HG02588 (cell line): ENCODE measurements at regions not wholly inside any gene's neighbourhood (a gene's known extent, or its start where the extent isn't known, plus 50 kb on each side); places are given as distances from the start of the nearest gene placed in this dataset.
"Not testable (repeated sequence)": the region's sequence is repeated elsewhere in the genome, so short reads cannot be mapped to it uniquely, and the experiment has no call there.

ENCODE experiments used
- ATAC-seq: cut with Tn5 transposase; IDR thresholded peaks from one replicate; pipeline ENCODE4 v1.9.1; 2021; ENCODE audit warnings: mild to moderate bottlenecking, moderate library complexity; ENCODE audit not compliant: unreplicated experiment

GRCh38 chr5:164439799-164440198, 934.4 kb downstream of the MAT2B start:
- no peak for ATAC-seq

GRCh38 chr5:164449460-164449859, 944.0 kb downstream of the MAT2B start:
- no peak for ATAC-seq

DNA sequence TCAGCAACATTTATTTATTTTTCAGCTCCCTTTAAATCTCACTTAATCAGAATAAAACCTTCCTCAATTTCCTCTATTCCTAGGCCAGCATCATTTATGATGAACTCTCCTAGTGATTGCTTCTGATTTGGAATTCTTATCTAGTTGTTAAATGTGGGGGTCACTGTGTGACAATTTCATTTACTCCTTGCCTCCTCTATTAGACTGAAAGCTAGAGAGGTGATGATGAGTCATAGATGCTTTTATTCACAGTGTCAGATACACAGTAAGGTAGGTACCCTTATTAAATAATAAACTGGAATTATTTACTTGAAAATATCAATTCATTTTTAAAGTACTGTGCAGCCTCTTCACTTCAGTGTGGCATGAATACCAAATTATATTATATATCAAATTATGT, 960.6 kb downstream of the MAT2B start:
- no peak for ATAC-seq

GRCh38 chr5:164470312-164470711, 964.9 kb downstream of the MAT2B start:
- no peak for ATAC-seq

GRCh38 chr5:164472165-164472564, 966.7 kb downstream of the MAT2B start:
- ATAC-seq: no peak

- ATAC-seq: no peak
Observed at GRCh38 chr5:164475339-164475977, 970.0 kb downstream of the MAT2B start.

DNA sequence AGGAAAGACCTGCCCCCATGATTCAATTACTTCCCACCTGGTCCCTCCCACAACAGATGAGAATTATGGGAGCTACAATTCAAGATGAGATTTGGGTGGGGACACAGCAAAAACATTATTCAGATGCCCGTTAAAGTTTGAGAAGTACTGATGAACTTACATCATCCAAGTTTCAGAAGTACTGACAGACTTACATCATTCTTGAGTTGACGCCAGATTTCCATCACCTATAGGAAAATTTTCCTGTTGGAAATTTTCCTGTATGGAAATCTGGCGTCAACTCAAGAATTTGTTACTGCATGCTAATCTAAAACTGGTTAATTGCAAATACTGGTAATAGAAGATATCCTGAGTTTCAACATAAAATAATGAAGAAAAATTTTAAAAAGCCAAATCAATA, 975.9 kb downstream of the MAT2B start:
- ATAC-seq: no peak

GRCh38 chr5:164482351-164482750, 976.9 kb downstream of the MAT2B start:
- no peak for ATAC-seq

DNA sequence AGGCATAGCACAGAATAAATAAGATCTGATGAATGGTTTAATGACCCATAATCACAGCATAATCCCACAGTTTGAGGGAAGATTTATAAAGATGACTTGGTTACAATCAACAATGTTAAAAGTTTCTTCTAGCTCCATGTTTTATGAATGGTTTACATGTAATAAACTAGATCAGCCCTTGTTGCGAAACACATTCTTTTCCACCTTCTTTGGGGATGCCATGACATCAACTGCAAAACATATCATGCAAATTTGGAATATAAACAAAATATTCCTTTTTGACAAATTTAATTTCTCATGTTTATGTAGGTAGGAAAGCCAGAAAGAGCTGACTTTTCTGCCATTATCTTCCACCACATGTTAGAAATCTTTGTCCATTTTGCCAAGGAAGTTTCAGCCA, 979.5 kb downstream of the MAT2B start:
- no peak for ATAC-seq

- no peak for ATAC-seq
Observed at GRCh38 chr5:164487939-164488338, 982.5 kb downstream of the MAT2B start.

DNA sequence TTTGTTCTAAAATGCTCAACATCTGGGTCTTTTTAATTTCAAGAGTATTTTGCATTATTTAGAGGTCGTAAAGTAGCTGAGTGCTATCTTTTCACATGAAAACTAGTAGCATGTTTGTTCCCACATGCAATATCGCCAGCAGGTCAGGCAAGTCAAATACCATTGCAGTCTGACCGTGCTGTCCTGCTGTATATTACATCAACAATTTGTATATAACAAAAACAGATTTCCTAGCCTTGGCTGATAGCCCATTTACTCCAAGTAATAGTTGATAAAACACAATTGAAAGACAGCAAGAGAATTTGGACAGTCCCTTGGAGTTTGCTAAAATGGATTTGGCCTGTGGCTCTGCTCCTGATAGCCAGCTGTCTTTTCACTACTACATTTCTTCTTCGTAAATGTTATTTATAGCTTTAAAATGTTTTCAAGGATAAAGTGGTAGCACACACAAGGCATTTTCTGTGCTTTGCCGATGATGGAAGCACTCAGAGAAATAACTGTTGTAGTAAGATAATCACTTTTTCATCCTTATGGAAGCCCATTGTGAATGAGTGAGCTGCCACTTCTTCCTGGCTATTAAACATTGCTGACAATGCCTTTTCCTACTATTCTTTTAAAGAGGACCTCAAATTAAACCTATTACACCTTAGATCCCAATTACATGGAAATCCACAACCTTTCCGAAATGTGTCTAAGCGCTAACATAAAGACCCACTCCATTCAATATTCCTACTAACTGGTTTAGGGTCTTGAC, 992.1 kb downstream of the MAT2B start:
- ATAC-seq: no peak

DNA sequence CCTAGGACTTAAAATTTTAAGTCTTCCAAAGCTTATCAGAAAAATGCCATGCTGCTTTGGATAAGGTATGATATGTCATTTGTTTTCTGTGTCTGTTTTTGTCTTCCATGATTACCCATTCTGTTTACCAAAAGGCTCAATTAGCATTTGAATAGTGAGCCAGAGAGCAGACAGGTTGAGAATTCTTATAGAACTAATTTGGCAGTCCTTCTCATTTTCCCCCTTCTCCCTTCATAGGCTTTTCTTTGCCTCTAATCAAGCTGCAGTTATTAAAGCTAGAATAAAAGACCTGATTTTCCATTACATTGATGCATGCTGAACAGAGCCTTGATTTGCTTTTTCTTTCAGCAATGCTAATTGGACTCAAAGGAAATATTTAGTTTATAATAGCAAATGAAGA, 993.0 kb downstream of the MAT2B start:
- ATAC-seq: no peak

DNA sequence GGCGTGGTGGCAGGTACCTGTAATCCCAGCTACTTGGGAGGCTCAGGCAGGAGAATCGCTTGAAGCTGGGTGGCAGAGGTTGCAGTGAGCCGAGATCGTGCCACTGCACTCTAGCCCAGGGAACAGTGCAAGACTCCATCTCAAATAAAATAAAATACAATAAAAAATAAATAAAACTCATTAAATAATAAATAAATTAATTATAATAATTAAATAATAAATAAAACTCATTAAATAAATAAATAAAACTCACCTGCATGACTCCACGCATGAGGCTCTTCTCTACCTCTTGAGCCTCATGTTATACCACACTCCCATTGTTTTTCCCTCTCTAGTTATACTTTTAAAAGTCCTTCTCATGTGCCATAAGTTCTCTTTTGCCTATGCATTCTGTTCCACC, 995.4 kb downstream of the MAT2B start:
- no peak for ATAC-seq

- no peak for ATAC-seq
Observed at GRCh38 chr5:164501344-164501743, 995.9 kb downstream of the MAT2B start.

DNA sequence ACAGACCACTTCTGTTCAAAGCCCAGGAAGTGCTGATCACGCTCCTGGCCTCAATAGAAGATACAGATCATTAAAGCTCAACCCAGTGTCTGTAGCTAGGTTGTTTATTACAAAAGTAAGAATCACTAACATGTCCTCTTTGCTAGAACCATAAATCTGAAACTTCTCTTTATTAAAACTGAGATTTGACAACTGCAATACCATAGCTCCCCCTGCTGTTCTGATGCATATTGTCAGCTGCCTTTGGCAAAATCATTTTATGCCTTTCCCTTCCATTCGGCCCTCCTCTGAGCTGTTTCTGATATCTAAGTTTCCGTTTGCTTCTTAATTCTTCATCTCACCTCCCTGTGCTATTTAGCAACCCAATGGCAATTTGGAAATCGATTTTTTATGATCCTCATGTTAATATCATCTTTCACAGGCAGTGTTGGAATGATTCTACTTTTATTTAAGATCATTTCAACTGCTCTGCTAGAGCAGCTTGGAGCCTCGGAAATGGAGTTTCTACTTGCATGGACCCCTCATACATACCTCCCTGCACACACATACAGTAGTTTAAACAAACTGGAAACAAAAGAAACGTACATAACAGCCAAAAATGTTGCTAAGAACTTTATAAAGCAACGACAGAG, 998.8 kb downstream of the MAT2B start:
- ATAC-seq: peak; percentile 63

- ATAC-seq: no peak
Observed at GRCh38 chr5:164505791-164506190, 1000.4 kb downstream of the MAT2B start.

GRCh38 chr5:164518067-164518740, 1012.8 kb downstream of the MAT2B start:
- ATAC-seq: no peak

DNA sequence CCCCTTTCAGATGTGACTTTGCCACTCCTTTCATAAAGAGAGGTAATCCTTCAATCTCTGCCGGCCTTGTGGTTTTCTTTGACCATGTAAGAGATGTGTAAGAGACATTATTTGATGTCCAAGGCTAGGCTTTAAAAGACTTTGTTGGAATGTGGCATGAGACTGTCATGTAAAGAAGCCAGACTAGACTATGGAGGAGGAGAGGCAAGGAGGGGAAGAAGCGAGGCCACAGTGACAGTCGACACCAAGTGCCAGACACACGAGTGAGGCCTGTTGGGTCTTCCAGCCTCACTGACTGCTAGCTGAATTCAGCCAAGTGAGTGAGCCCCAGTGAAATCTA, 1013.3 kb downstream of the MAT2B start:
- no peak for ATAC-seq

- no peak for ATAC-seq
Observed at GRCh38 chr5:164532235-164532900, 1026.9 kb downstream of the MAT2B start.

DNA sequence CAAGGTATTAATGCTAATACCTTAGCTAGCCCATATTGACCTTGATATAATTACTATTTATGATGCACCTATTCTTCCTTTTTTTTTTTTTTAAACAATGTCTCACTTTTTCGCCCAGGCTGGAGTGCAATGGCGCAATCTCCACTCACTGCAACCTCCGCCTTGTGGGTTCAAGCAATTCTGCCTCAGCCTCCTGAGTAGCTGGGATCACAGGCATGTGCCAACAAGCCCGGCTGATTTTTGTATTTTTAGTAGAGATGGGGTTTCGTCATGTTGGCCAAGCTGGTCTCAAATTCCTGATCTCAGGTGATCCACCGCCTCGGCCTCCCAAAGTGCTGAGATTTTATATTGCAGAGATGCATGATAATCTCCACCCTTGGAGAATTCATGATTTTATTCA, 1028.0 kb downstream of the MAT2B start:
- ATAC-seq: not testable (repeated sequence)

GRCh38 chr5:164540174-164540573, 1034.8 kb downstream of the MAT2B start:
- no peak for ATAC-seq
